Transverse colon (tissue), 3 donors: ENCODE measurements at regions not wholly inside any gene's neighbourhood (a gene's known extent, or its start where the extent isn't known, plus 50 kb on each side); places are given as distances from the start of the nearest gene placed in this dataset.

ENCODE experiments used
- EP300 ChIP-seq: sonication (generic); formaldehyde crosslinking; IDR thresholded peaks from one replicate; pipeline ENCODE4 v1.6.1; 2017; ENCODE audit warnings: antibody characterized with exemption, low read depth
- TF ChIP-seq, protein P1 (sequence below), 5 experiments: fragments of 200-600 bp in 3 of 5; fragments of 450-650 bp in 2 of 5; sonication (generic) in 3 of 5; IDR thresholded peaks; 1 replicate in 2 of 5; 2 replicates in 3 of 5; pipeline ENCODE4 v1.5.1; 2016 to 2017; ENCODE audit warnings: antibody characterized with exemption in 5 of 5, inconsistent platforms in 3 of 5, mild to moderate bottlenecking in 2 of 5, moderate library complexity in 1 of 5

DNA sequence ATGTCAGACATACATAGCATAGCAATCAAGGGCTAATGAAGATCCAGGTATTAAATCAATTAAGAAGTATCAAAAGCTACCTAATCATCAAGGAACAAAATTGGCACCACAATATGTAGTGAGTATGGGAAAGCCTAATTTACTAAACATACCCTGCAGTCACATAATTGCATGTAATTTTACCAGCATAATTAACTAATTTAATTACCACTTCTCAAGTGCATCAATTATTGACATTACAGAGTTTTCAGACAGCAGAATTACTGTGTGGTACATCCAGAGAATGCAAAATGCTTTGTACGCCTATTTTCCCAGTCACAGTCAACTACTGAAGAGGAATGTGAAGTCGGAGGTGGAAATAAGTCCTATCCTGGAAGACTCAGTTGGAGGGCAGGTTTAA lies 279.0 kb upstream of the ID4 start:
- TF ChIP-seq EP300 = no peak
- TF ChIP-seq, protein P1, sequence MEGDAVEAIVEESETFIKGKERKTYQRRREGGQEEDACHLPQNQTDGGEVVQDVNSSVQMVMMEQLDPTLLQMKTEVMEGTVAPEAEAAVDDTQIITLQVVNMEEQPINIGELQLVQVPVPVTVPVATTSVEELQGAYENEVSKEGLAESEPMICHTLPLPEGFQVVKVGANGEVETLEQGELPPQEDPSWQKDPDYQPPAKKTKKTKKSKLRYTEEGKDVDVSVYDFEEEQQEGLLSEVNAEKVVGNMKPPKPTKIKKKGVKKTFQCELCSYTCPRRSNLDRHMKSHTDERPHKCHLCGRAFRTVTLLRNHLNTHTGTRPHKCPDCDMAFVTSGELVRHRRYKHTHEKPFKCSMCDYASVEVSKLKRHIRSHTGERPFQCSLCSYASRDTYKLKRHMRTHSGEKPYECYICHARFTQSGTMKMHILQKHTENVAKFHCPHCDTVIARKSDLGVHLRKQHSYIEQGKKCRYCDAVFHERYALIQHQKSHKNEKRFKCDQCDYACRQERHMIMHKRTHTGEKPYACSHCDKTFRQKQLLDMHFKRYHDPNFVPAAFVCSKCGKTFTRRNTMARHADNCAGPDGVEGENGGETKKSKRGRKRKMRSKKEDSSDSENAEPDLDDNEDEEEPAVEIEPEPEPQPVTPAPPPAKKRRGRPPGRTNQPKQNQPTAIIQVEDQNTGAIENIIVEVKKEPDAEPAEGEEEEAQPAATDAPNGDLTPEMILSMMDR (IDR thresholded peaks at IDR 0.05) = no peak
